Lung (tissue), 11 donors: ENCODE measurements at regions not wholly inside any gene's neighbourhood (a gene's known extent, or its start where the extent isn't known, plus 50 kb on each side); places are given as distances from the start of the nearest gene placed in this dataset.

ENCODE experiments used
- ATAC-seq: fragments of 200-7000 bp; cut with Tn5 transposase; one replicate; pipeline ENCODE4 v1.9.1; 2020; ENCODE audit warnings: moderate number of reproducible peaks; ENCODE audit not compliant: insufficient read depth, low FRiP score
- DNase-seq, 3 donors: peaks; one replicate each; pipeline ENCODE4 v3.0.0-alpha.2; 2013 to 2017
- H3K27ac ChIP-seq, 2 donors: one replicate each; pipeline ENCODE4 v1.5.1; 2013; ENCODE audit warnings: mild to moderate bottlenecking in 2 of 2, moderate library complexity in 2 of 2, control low read depth in 1 of 2, inconsistent platforms in 1 of 2, low read depth in 1 of 2, low read length in 1 of 2
- H3K27me3 ChIP-seq, 3 donors: one replicate each; pipeline ENCODE4 v1.5.1; 2013; ENCODE audit warnings: low read length in 2 of 3; ENCODE audit not compliant: control insufficient read depth in 3 of 3, insufficient read depth in 3 of 3
- H3K36me3 ChIP-seq, 4 donors: one replicate each; pipeline ENCODE4 v1.5.1; 2013; ENCODE audit warnings: low read length in 4 of 4, mild to moderate bottlenecking in 1 of 4, moderate library complexity in 1 of 4; ENCODE audit not compliant: control insufficient read depth in 4 of 4, insufficient read depth in 4 of 4
- H3K4me1 ChIP-seq, 5 donors: one replicate each; pipeline ENCODE4 v1.5.1; 2013; ENCODE audit warnings: low read length in 5 of 5, mild to moderate bottlenecking in 2 of 5, moderate library complexity in 1 of 5; ENCODE audit not compliant: control insufficient read depth in 5 of 5, insufficient read depth in 5 of 5
- H3K4me3 ChIP-seq: one replicate; pipeline ENCODE4 v1.5.1; 2013; ENCODE audit warnings: mild to moderate bottlenecking, control low read depth, moderate library complexity
- H3K9ac ChIP-seq, 2 donors: one replicate each; pipeline ENCODE4 v1.5.1; 2013; ENCODE audit warnings: low read length in 2 of 2, control low read depth in 1 of 2; ENCODE audit not compliant: insufficient read depth in 1 of 2
- H3K9me3 ChIP-seq, 4 donors: one replicate each; pipeline ENCODE4 v1.5.1; 2013; ENCODE audit warnings: low read length in 3 of 4, mild to moderate bottlenecking in 1 of 4, moderate library complexity in 1 of 4; ENCODE audit not compliant: control insufficient read depth in 4 of 4, insufficient read depth in 3 of 4
- WGBS, 2 donors: extraction: QIAGEN DNeasy Blood & Tissue Kit; methylation state at CpG; one replicate each; pipeline ENCODE4 v1.1.7; 2013; 5-methylcytosine and 5-hydroxymethylcytosine counted together
- TF ChIP-seq, protein P1 (sequence below): IDR thresholded peaks from 2 replicates; pipeline ENCODE4 v1.5.1; 2012; ENCODE audit warnings: mild to moderate bottlenecking; ENCODE audit errors: control extremely low read depth, extremely low read depth
- donor health status: control.
- donor health status: control.
- donor health status: Bipolar disorder and iron deficiency.
- donor health status: healthy.
- donor health status: DM: yes; HTN: yes; CAD: no.

DNA sequence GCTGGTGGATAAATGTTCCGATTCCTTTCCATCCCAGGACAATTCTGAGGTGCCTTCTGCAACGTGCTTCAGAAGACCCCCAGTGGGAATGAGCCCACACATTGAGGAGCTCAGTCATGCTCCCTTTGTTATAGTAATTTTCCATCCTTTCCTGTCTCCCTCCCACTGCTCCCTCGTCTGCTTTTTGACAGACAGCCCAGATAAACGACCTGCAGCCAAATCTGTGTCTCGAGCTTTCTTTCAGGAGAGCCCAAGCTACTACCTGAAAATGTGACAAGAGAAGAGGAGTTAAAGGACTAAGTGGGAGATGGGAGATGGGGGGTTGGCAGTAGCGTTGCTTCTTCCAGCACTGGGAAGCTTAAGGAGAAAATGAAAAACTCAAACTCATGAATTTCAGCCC is 65.9 kb upstream of the LRRN2 start:
- DNase-seq, result no peak
- Histone ChIP-seq H3K27me3 (peaks cover 0 to 6% (median 0%) of the 10 kb centered on the region in 3 donors), H3K27ac (no peak overlapping the region), H3K4me3 (no peak overlapping the region), H3K9me3 (peaks cover 0 to 3% (median 0%) of the 10 kb centered on the region in 4 donors), H3K36me3 (no peaks in the 10 kb centered on the region), H3K4me1 (no peaks in the 10 kb centered on the region), H3K9ac (no peak overlapping the region)
- no peak for ATAC-seq
- WGBS, 2 donors, result 49 to 65% methylated on average over 6 of the region's 6 CpGs
- TF ChIP-seq, protein P1, sequence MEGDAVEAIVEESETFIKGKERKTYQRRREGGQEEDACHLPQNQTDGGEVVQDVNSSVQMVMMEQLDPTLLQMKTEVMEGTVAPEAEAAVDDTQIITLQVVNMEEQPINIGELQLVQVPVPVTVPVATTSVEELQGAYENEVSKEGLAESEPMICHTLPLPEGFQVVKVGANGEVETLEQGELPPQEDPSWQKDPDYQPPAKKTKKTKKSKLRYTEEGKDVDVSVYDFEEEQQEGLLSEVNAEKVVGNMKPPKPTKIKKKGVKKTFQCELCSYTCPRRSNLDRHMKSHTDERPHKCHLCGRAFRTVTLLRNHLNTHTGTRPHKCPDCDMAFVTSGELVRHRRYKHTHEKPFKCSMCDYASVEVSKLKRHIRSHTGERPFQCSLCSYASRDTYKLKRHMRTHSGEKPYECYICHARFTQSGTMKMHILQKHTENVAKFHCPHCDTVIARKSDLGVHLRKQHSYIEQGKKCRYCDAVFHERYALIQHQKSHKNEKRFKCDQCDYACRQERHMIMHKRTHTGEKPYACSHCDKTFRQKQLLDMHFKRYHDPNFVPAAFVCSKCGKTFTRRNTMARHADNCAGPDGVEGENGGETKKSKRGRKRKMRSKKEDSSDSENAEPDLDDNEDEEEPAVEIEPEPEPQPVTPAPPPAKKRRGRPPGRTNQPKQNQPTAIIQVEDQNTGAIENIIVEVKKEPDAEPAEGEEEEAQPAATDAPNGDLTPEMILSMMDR, result no peak

DNA sequence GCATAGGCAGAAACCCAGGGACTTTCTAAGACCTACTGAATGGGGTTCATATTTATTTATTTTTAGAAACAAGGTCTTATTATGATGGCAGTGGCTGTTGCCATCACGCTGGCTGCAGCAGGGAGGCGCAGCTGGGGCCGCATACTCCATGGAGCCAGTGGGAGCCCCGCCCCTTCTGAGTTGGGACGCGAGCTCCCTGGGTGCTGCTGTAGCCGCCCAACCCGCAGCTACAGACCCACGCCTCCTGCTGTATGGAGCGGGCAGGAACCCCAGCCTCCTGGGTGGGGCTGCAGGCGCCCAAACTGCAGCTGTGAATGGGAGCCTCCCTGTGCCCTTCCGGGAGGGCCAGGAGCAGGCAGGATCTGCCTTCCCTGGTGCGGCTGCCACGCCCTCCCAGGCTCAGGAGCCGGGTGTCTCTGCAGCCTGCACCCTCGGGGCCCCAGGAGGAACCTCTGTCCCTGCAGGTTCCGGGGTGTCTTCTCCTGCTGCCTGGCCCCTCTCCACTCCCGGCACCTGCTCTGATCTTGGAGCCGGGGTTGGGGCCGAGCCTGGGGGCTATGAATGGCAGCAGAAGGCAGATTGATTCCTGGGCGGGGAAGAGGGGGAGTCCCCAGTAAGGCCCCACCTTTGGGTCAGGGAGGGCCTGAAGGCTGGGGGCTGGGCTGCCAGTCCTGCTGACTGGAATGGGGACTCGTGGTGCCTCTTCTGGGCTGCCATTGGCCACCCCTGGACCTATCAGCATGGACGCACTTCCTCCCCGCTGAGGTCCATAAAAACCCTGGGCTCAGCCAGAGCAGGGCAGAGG is 66.5 kb upstream of the LRRN2 start:
- DNase-seq (no peak), ATAC-seq (no peak)
- no peaks in the 10 kb centered on the region for H3K36me3 ChIP-seq
- H3K9ac ChIP-seq, result no peak overlapping the region
- TF ChIP-seq, protein P1, result no peak
- H3K4me3 ChIP-seq, result no peak overlapping the region
- WGBS, 2 donors, result 86 to 90% methylated on average over 21 to 24 of the region's 24 CpGs
- H3K9me3 ChIP-seq, result peaks cover 0 to 3% (median 0%) of the 10 kb centered on the region in 4 donors
- no peaks in the 10 kb centered on the region for H3K4me1 ChIP-seq
- H3K27me3 ChIP-seq, result peaks cover 0 to 6% (median 0%) of the 10 kb centered on the region in 3 donors
- no peak overlapping the region for H3K27ac ChIP-seq

DNA sequence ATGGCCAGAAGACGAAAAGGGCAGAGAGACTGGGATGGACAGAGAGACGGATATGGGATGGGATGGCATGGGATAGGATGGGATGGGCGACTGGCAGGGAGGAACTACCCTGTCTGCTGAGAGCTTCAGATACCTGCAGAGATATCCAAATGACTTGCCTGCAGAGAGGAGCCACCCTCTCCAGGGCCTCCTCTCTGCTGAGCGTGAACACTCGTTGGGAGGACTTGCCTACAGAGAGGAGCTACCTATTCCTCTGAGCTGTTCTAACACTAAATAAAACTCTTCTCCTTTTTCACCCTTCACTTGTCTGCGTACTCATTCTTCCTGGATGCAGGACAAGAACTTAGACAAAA is 67.1 kb upstream of the LRRN2 start:
- Histone ChIP-seq H3K9me3 (peaks cover 0 to 3% (median 0%) of the 10 kb centered on the region in 4 donors), H3K36me3 (no peaks in the 10 kb centered on the region), H3K27ac (no peak overlapping the region), H3K9ac (no peak overlapping the region), H3K4me1 (no peaks in the 10 kb centered on the region), H3K27me3 (peaks cover 0 to 6% (median 0%) of the 10 kb centered on the region in 3 donors), H3K4me3 (no peak overlapping the region)
- TF ChIP-seq, protein P1, result no peak
- no peak for DNase-seq
- 89 to 91% methylated on average over 6 of the region's 6 CpGs for WGBS, 2 donors
- no peak for ATAC-seq

DNA sequence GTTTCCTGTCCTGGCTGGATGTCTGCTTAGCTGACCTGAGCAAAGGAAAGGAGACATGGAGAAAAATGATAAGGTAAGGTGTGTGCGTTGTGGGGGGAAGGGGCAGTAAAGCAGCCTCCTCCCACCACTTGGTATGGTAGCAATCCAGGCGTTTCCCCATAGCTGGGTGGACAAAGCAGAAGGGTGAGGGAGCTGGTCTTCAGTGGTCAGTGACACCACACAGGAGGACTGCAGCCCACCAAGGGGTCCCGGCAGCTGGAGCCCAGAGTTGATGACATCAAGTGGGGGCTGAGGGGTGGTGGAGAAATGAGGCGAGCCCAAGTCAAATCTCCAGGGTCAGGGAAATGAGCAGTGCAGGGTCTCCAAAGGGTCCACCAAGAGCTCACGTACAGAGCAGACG is 69.3 kb upstream of the LRRN2 start:
- 87 to 90% methylated on average over 6 of the region's 6 CpGs for WGBS, 2 donors
- ATAC-seq (no peak), DNase-seq (no peak)
- Histone ChIP-seq H3K4me1 (no peaks in the 10 kb centered on the region), H3K4me3 (no peak overlapping the region), H3K9ac (no peak overlapping the region), H3K36me3 (no peaks in the 10 kb centered on the region), H3K27me3 (peaks cover 0 to 8% (median 0%) of the 10 kb centered on the region in 3 donors), H3K9me3 (peaks cover 0 to 3% (median 0%) of the 10 kb centered on the region in 4 donors), H3K27ac (no peak overlapping the region)
- TF ChIP-seq, protein P1, result no peak
